SK-N-SH treated with all-trans-retinoic acid at 6 μM for 48 hours (cell line): ENCODE measurements at regions not wholly inside any gene's neighbourhood (a gene's known extent, or its start where the extent isn't known, plus 50 kb on each side); places are given as distances from the start of the nearest gene placed in this dataset.
"Not testable (repeated sequence)": the region's sequence is repeated elsewhere in the genome, so short reads cannot be mapped to it uniquely, and the experiment has no call there.

Source experiments
- ATAC-seq: fragments of 200-7000 bp; cut with Tn5 transposase; 3 replicates; pipeline ENCODE4 v1.9.1; 2020; ENCODE audit warnings: mild to moderate bottlenecking, moderate library complexity
- ARNTL ChIP-seq: fragments of 450-650 bp; formaldehyde crosslinking; IDR thresholded peaks from 2 replicates; pipeline ENCODE4 v1.5.0; 2020; ENCODE audit warnings: low read depth, mild to moderate bottlenecking, moderate library complexity, borderline replicate concordance
- BACH2 ChIP-seq: fragments of 250-450 bp; sonication (Bioruptor Pico); IDR thresholded peaks from 2 replicates; pipeline ENCODE4 v1.9.0; 2021; ENCODE audit warnings: mild to moderate bottlenecking, borderline replicate concordance
- CSDC2 ChIP-seq: fragments of 250-450 bp; sonication (Bioruptor Pico); IDR thresholded peaks from 2 replicates; pipeline ENCODE4 v1.5.0; 2020; ENCODE audit warnings: mild to moderate bottlenecking, moderate library complexity
- CSRNP3 ChIP-seq: fragments of 250-450 bp; sonication (Bioruptor Pico); IDR thresholded peaks from 2 replicates; pipeline ENCODE4 v1.5.1; 2021; ENCODE audit warnings: mild to moderate bottlenecking, moderate library complexity
- ESRRG ChIP-seq: fragments of 250-450 bp; sonication (Bioruptor Pico); IDR thresholded peaks from 2 replicates; pipeline ENCODE4 v1.6.1; 2021; ENCODE audit warnings: mild to moderate bottlenecking
- GLIS3 ChIP-seq: fragments of 250-450 bp; sonication (Bioruptor Pico); IDR thresholded peaks from 2 replicates; pipeline ENCODE4 v1.5.0; 2020; ENCODE audit warnings: mild to moderate bottlenecking, moderate library complexity
- ISL1 ChIP-seq: fragments of 250-450 bp; sonication (Bioruptor Pico); IDR thresholded peaks from 2 replicates; pipeline ENCODE4 v2.1.2; 2022; ENCODE audit warnings: mild to moderate bottlenecking, moderate library complexity
- OSR1 ChIP-seq: fragments of 250-450 bp; sonication (Bioruptor Pico); IDR thresholded peaks from 2 replicates; pipeline ENCODE4 v1.8.0; 2022; ENCODE audit warnings: moderate library complexity, mild to moderate bottlenecking, inconsistent platforms
- PATZ1 ChIP-seq: fragments of 250-450 bp; sonication (Bioruptor Pico); IDR thresholded peaks from 2 replicates; pipeline ENCODE4 v1.8.0; 2020; ENCODE audit warnings: mild to moderate bottlenecking, moderate library complexity, borderline replicate concordance
- PPARA ChIP-seq: fragments of 250-450 bp; sonication (Bioruptor Pico); IDR thresholded peaks from 2 replicates; pipeline ENCODE4 v1.5.0; 2020; ENCODE audit warnings: mild to moderate bottlenecking, borderline replicate concordance
- RARB ChIP-seq: fragments of 250-450 bp; sonication (Bioruptor Pico); IDR thresholded peaks from 2 replicates; pipeline ENCODE4 v1.8.0; 2021; ENCODE audit warnings: mild to moderate bottlenecking, moderate library complexity
- SNAI2 ChIP-seq: fragments of 250-450 bp; sonication (Bioruptor Pico); IDR thresholded peaks from 2 replicates; pipeline ENCODE4 v1.5.0; 2020; ENCODE audit warnings: mild to moderate bottlenecking, moderate library complexity
- TCF4 ChIP-seq: fragments of 250-450 bp; sonication (Bioruptor Pico); IDR thresholded peaks from 2 replicates; pipeline ENCODE4 v1.8.0; 2021; ENCODE audit warnings: mild to moderate bottlenecking, moderate library complexity, borderline replicate concordance
- TOX ChIP-seq: fragments of 250-450 bp; sonication (Bioruptor Pico); IDR thresholded peaks from 2 replicates; pipeline ENCODE4 v1.8.0; 2021; ENCODE audit warnings: mild to moderate bottlenecking, moderate library complexity, borderline replicate concordance
- TSHZ2 ChIP-seq: fragments of 250-450 bp; sonication (Bioruptor Pico); IDR thresholded peaks from 2 replicates; pipeline ENCODE4 v1.5.0; 2020; ENCODE audit warnings: mild to moderate bottlenecking, moderate library complexity
- ZFP30 ChIP-seq: fragments of 450-650 bp; formaldehyde crosslinking; IDR thresholded peaks from 2 replicates; pipeline ENCODE4 v1.5.0; 2022; ENCODE audit warnings: mild to moderate bottlenecking, moderate library complexity
- ZNF70 ChIP-seq: fragments of 450-650 bp; formaldehyde crosslinking; IDR thresholded peaks from 2 replicates; pipeline ENCODE4 v1.5.0; 2020; ENCODE audit warnings: mild to moderate bottlenecking, moderate library complexity
- ZNF8 ChIP-seq: fragments of 450-650 bp; formaldehyde crosslinking; IDR thresholded peaks from 2 replicates; pipeline ENCODE4 v1.5.0; 2020; ENCODE audit warnings: mild to moderate bottlenecking, moderate library complexity

- not testable (repeated sequence) for ATAC-seq
Measured at GRCh38 chr7:135872861-135873260, 104.3 kb downstream of the MTPN start.

GRCh38 chr7:135862586-135863340 lies 114.2 kb upstream of the FAM180A start:
- TF ChIP-seq PATZ1 (CRISPR knock-in tag): no peak
- TF ChIP-seq TCF4 (CRISPR knock-in tag): no peak
- no peak for TF ChIP-seq TOX (CRISPR knock-in tag)
- TF ChIP-seq ZNF8 (CRISPR knock-in tag): no peak
- no peak for TF ChIP-seq SNAI2 (CRISPR knock-in tag)
- TF ChIP-seq TSHZ2 (CRISPR knock-in tag): no peak
- no peak for TF ChIP-seq ESRRG (CRISPR knock-in tag)
- TF ChIP-seq CSRNP3 (CRISPR knock-in tag): no peak
- TF ChIP-seq ZNF70 (CRISPR knock-in tag): no peak
- TF ChIP-seq PPARA: no peak
- TF ChIP-seq ISL1 (CRISPR knock-in tag): no peak
- TF ChIP-seq CSDC2 (CRISPR knock-in tag): no peak
- no peak; the same call in 1 of the 3 replicates for ATAC-seq

- no peak for ATAC-seq
- TF ChIP-seq SNAI2 (CRISPR knock-in tag) (no peak), CSRNP3 (CRISPR knock-in tag) (no peak), BACH2 (CRISPR knock-in tag) (no peak), TCF4 (CRISPR knock-in tag) (no peak), ZFP30 (CRISPR knock-in tag) (no peak), PPARA (no peak), ZNF70 (CRISPR knock-in tag) (no peak), ARNTL (CRISPR knock-in tag) (no peak), TSHZ2 (CRISPR knock-in tag) (no peak), ZNF8 (CRISPR knock-in tag) (no peak), ESRRG (CRISPR knock-in tag) (no peak), RARB (CRISPR knock-in tag) (no peak), OSR1 (CRISPR knock-in tag) (no peak), TOX (CRISPR knock-in tag) (no peak), ISL1 (CRISPR knock-in tag) (no peak), GLIS3 (CRISPR knock-in tag) (no peak)
Measured at GRCh38 chr7:135859538-135859937, 110.9 kb upstream of the FAM180A start.
